ENCODE measurements at regions not wholly inside any gene's neighbourhood (a gene's known extent, or its start where the extent isn't known, plus 50 kb on each side); places are given as distances from the start of the nearest gene placed in this dataset.

DNA sequence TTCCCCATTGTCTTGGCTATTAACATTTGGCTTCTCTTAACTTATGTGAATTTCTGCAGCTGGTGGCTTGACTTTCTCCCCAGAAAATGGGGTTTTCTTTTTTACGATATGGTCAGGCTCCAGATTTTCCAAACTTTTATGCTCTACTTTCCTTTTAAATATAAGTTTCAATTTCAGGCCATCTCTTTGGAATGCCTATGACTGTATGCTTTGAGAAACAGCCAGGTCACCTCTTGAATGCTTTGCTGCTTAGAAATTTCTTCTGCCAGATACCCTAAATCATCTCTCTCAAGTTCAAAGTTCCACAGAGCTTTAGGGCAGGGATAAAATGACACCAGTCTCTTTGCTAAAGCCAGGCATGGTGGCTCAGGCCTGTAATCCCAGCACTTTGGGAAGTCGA, 212.9 kb upstream of the SMIM31 start:
- TF ChIP-seq, protein P1, sequence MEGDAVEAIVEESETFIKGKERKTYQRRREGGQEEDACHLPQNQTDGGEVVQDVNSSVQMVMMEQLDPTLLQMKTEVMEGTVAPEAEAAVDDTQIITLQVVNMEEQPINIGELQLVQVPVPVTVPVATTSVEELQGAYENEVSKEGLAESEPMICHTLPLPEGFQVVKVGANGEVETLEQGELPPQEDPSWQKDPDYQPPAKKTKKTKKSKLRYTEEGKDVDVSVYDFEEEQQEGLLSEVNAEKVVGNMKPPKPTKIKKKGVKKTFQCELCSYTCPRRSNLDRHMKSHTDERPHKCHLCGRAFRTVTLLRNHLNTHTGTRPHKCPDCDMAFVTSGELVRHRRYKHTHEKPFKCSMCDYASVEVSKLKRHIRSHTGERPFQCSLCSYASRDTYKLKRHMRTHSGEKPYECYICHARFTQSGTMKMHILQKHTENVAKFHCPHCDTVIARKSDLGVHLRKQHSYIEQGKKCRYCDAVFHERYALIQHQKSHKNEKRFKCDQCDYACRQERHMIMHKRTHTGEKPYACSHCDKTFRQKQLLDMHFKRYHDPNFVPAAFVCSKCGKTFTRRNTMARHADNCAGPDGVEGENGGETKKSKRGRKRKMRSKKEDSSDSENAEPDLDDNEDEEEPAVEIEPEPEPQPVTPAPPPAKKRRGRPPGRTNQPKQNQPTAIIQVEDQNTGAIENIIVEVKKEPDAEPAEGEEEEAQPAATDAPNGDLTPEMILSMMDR (IDR thresholded peaks at IDR 0.05) = no peak
- TF ChIP-seq POLR2A (IDR thresholded peaks at IDR 0.05) = no peak
